ENCODE measurements at regions not wholly inside any gene's neighbourhood (a gene's known extent, or its start where the extent isn't known, plus 50 kb on each side); places are given as distances from the start of the nearest gene placed in this dataset.

DNA sequence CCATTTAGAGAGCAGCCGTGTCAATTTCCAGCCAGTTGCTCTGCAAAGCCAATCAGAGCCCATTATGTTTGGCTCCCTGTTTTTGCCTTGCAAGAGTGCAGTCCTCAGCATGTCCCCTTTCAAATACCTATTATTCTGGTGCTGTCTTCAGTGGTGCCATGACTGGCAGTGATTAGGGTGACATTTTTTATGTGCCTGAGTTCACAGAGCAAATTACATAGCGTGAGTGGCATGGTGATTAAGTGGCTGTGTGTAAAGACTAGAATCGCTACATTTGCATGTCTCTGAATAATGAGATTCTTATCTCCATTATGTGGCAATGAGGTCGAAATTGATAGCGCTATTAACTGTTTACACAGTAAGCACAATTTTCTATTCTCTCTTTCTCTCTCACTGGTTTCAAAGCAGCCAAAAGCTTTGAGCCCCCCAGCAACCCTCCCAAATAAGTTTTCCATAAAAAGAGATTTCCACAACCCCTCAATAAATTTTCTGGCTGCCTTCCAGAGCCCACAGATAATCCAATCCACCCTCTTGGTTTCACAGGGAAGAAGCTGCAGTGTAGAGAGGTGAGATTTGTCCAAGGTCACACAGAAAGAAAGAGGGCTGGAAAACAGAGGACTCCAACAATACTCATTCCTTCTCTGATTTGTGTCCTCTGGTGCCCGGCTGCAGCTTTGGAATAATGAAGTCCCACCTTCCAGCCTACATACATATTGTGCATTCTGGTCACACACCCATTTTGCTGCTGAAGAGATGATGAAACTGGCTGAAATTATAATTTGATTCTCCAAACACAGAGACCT is 58.8 kb upstream of the NUDT4 start:
- no peak for TF ChIP-seq ZNF747 (tag by site-specific recombination; IDR thresholded peaks at IDR 0.05)
- TF ChIP-seq, protein P1, sequence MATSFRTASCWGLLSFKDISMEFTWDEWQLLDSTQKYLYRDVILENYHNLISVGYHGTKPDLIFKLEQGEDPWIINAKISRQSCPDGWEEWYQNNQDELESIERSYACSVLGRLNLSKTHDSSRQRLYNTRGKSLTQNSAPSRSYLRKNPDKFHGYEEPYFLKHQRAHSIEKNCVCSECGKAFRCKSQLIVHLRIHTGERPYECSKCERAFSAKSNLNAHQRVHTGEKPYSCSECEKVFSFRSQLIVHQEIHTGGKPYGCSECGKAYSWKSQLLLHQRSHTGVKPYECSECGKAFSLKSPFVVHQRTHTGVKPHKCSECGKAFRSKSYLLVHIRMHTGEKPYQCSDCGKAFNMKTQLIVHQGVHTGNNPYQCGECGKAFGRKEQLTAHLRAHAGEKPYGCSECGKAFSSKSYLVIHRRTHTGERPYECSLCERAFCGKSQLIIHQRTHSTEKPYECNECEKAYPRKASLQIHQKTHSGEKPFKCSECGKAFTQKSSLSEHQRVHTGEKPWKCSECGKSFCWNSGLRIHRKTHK (tag by site-specific recombination; IDR thresholded peaks at IDR 0.05) = no peak

Data from HEK293 (cell line).